ENCODE measurements at regions not wholly inside any gene's neighbourhood (a gene's known extent, or its start where the extent isn't known, plus 50 kb on each side); places are given as distances from the start of the nearest gene placed in this dataset.

DNA sequence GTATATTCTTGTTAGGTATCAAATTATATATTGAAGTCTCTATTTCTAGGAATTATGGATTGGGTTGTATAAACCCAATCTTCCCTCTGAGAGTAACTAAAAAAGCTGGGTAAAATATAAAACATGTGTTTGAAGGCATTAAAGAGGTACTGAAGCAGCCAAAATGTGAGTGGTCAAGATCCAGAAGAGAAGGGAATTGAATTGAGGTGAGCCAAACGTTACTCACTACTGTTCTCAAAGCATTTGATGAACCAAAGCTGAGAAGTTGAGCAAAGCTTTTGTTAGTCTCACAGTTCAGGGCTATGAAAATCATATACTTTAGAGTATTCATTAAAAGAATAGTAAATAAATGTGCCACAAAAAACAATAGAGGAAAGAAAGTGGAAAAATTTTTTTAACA lies 365.8 kb downstream of the BCKDHB start:
- CTCF ChIA-PET (ENCODE audit: partially characterized antibody), result no interaction called here
- Histone ChIP-seq H2BK5ac (ENCODE audit: low read depth, low read length) (no peak overlapping the region), H2BK20ac (ENCODE audit: low read length) (no peak overlapping the region), H4K5ac (ENCODE audit: insufficient read length, low read depth, low read length) (no peak overlapping the region), H3K27me3 (replicated peaks in 1 of 4; ENCODE audit: control insufficient read depth in 3 of 4, extremely low read depth in 1 of 4, insufficient read depth in 3 of 4, low read length in 3 of 4) (no peaks in the 10 kb centered on the region), H3K23ac (ENCODE audit: insufficient read length) (no peak overlapping the region), H2BK120ac (replicated peaks; ENCODE audit: low read depth, low read length) (no peak overlapping the region), H2AFZ (ENCODE audit: low read length) (no peak overlapping the region), H3K9ac (replicated peaks in 1 of 4; ENCODE audit: extremely low read depth in 1 of 4, low read depth in 3 of 4, low read length in 3 of 4) (no peak overlapping the region), H3K14ac (ENCODE audit: insufficient read length) (no peak overlapping the region), H3K4ac (replicated peaks; ENCODE audit: insufficient read length, low read depth, low read length) (no peak overlapping the region), H3K4me2 (ENCODE audit: insufficient read depth in 1 of 2, low read depth in 2 of 2, low read length in 2 of 2) (no peak overlapping the region), H3K23me2 (ENCODE audit: low read depth, low read length) (no peaks in the 10 kb centered on the region), H4K91ac (replicated peaks; ENCODE audit: insufficient read length, low read length) (no peak overlapping the region), H3K79me1 (ENCODE audit: low read depth, low read length) (no peaks in the 10 kb centered on the region), H3K79me2 (ENCODE audit: control insufficient read depth in 1 of 2, insufficient read depth in 2 of 2, low read length in 2 of 2) (no peaks in the 10 kb centered on the region), H3K36me3 (ENCODE audit: control insufficient read depth in 2 of 4, insufficient read depth in 4 of 4, low read length in 3 of 4) (no peaks in the 10 kb centered on the region), H3K27ac (ENCODE audit: low read depth, low read length) (no peak overlapping the region), H3K9me3 (ENCODE audit: insufficient read depth in 2 of 2, low read depth in 1 of 2, low read length in 1 of 2) (no peaks in the 10 kb centered on the region), H2BK15ac (ENCODE audit: low read length) (no peak overlapping the region), H3K4me1 (replicated peaks in 1 of 4; ENCODE audit: control insufficient read depth in 3 of 4, insufficient read depth in 4 of 4, low read length in 3 of 4) (no peaks in the 10 kb centered on the region), H4K8ac (ENCODE audit: extremely low read depth, insufficient read depth, low read length) (no peak overlapping the region), H4K20me1 (replicated peaks in 1 of 2; ENCODE audit: control insufficient read depth in 1 of 2, insufficient read depth in 2 of 2, low read length in 2 of 2) (no peaks in the 10 kb centered on the region), H3K18ac (ENCODE audit: extremely low read depth, low read length) (no peak overlapping the region), H2BK12ac (ENCODE audit: low read depth, low read length) (no peak overlapping the region), H3K56ac (replicated peaks; ENCODE audit: insufficient read length, low read depth, low read length) (no peak overlapping the region), H2AK5ac (ENCODE audit: low read depth, low read length) (no peak overlapping the region), H3K4me3 (ENCODE audit: extremely low read depth in 1 of 4, insufficient read depth in 2 of 4, low read depth in 3 of 4, low read length in 4 of 4) (no peak overlapping the region)
- TF ChIP-seq EGR1 (IDR thresholded peaks at IDR 0.05; ENCODE audit: borderline replicate concordance, low read depth, low read length) (no peak), ZNF274 (IDR thresholded peaks at IDR 0.05; ENCODE audit: borderline replicate concordance, extremely low read depth, low read length) (no peak), TCF12 (IDR thresholded peaks at IDR 0.05; ENCODE audit: low read depth, low read length) (no peak), GABPA (IDR thresholded peaks at IDR 0.05; ENCODE audit: borderline replicate concordance, insufficient read depth, low read length) (no peak), TAF7 (optimal IDR thresholded peaks at IDR 0.05; ENCODE audit: borderline replicate concordance, low read depth, low read length) (no peak)
- TF ChIP-seq, protein P1, sequence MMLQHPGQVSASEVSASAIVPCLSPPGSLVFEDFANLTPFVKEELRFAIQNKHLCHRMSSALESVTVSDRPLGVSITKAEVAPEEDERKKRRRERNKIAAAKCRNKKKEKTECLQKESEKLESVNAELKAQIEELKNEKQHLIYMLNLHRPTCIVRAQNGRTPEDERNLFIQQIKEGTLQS (IDR thresholded peaks at IDR 0.05; ENCODE audit: insufficient read depth, low read depth, low read length), result no peak
- POLR2A ChIA-PET (ENCODE audit: partially characterized antibody), result no interaction called here
- DNase-seq (ENCODE audit: low read depth in 1 of 2, low spot score in 2 of 2) (no peak), FAIRE-seq (no peak)
- 68% methylated on average over 1 of the region's 1 CpG; no CpG with 5 or more reads in 1 of the 2 experiments for whole genome bisulfite sequencing, 2 experiments (ENCODE audit: extremely low coverage in 1 of 2, insufficient coverage in 1 of 2, insufficient read length in 1 of 2, insufficient replicate concordance in 2 of 2, low coverage in 1 of 2, low lambda C conversion rate in 2 of 2, missing lambda C conversion rate in 1 of 2)

Data from H1 (cell line).